ENCODE measurements at regions not wholly inside any gene's neighbourhood (a gene's known extent, or its start where the extent isn't known, plus 50 kb on each side); places are given as distances from the start of the nearest gene placed in this dataset.

DNA sequence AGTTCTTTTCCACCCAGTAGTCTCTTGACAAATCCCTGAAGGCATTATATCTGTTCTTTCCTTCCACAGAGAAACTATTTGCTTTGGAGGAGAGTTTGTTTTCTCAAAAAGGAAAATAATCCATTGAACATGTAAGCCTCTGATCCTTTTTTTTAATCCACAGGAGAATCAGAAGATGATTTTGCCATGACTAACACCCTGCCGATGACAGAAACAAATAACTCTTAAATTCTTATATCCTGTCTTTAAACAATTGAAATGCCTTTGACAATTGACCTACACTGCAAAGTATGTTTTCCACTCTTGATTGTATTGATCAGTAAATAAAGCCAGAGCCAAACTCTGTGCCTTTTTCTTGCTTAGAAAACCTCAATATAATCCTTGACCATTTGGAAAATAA is 666.4 kb upstream of the CTNND2 start:
- Histone ChIP-seq H3K4ac (ENCODE audit: low read depth, low read length) (no peak overlapping the region), H2BK120ac (ENCODE audit: low read depth, low read length, poor library complexity, severe bottlenecking) (no peak overlapping the region), H3K27me3 (ENCODE audit: insufficient read depth, low read length) (no peaks in the 10 kb centered on the region), H2BK15ac (ENCODE audit: low read depth, low read length) (no peak overlapping the region), H3T11ph (ENCODE audit: low read length) (no peak overlapping the region), H4K91ac (ENCODE audit: insufficient read length, low read depth, low read length) (no peak overlapping the region), H3K4me1 (ENCODE audit: insufficient read depth, low read length) (no peaks in the 10 kb centered on the region), H2AFZ (ENCODE audit: low read length) (no peak overlapping the region), H2BK5ac (ENCODE audit: insufficient read length, low read length) (no peak overlapping the region), H4K5ac (ENCODE audit: insufficient read length, low read depth, low read length) (no peak overlapping the region), H4K8ac (replicated peaks; ENCODE audit: insufficient read length, low read depth, low read length) (no peak overlapping the region), H3K4me2 (ENCODE audit: insufficient read depth, insufficient read length, low read length) (no peak overlapping the region), H2BK20ac (ENCODE audit: low read depth, low read length, poor library complexity, severe bottlenecking) (no peak overlapping the region), H3K56ac (ENCODE audit: insufficient read length, low read depth, low read length) (no peak overlapping the region), H3K18ac (ENCODE audit: insufficient read length, low read depth, low read length) (no peak overlapping the region), H3K27ac (ENCODE audit: insufficient read length, low read depth, low read length) (no peak overlapping the region), H4K20me1 (ENCODE audit: control insufficient read depth, insufficient read depth, insufficient read length) (no peaks in the 10 kb centered on the region), H3K79me1 (ENCODE audit: insufficient read depth, low read depth, low read length, poor library complexity, severe bottlenecking) (no peaks in the 10 kb centered on the region), H3K23me2 (ENCODE audit: insufficient read length, low read depth, low read length, poor library complexity, severe bottlenecking) (no peaks in the 10 kb centered on the region), H3K14ac (ENCODE audit: insufficient read depth, low read length) (no peak overlapping the region), H3K23ac (ENCODE audit: insufficient read length, low read depth, low read length) (no peak overlapping the region), H3K9me3 (ENCODE audit: control insufficient read depth, low read depth, low read length) (no peaks in the 10 kb centered on the region), H2AK5ac (ENCODE audit: insufficient read length, low read length) (no peak overlapping the region), H3K9ac (ENCODE audit: extremely low read depth, insufficient read length, low read length) (no peak overlapping the region), H2BK12ac (ENCODE audit: insufficient read length, low read depth, low read length) (no peak overlapping the region), H3K79me2 (ENCODE audit: insufficient read depth, low read length) (no peaks in the 10 kb centered on the region)
- H3K36me3 Mint-ChIP-seq (ENCODE audit: insufficient read depth in 1 of 3, low read depth in 3 of 3) = peaks cover 0 to under 1% (median under 1%) of the 10 kb centered on the region in 3 experiments; a peak in 3 of 7 replicates
- DNase-seq = no peak
- no peak overlapping the region for H3K27ac Mint-ChIP-seq
- no CpG with 5 or more reads among the region's 1 CpG for WGBS (ENCODE audit: extremely low coverage, insufficient read length, low lambda C conversion rate)
- peaks cover under 1% of the 10 kb centered on the region in 2 experiments; a peak in 2 of 5 replicates for H3K9me3 Mint-ChIP-seq
- peaks cover 0 to 5% of the 10 kb centered on the region in 2 experiments; a peak in 2 of 4 replicates for H3K4me1 Mint-ChIP-seq
- no peak overlapping the region for H3K4me3 Mint-ChIP-seq
- TF ChIP-seq CTCF (conservative IDR thresholded peaks at IDR 0.05) = no peak
- H3K27me3 Mint-ChIP-seq (ENCODE audit: low read depth) = no peaks in the 10 kb centered on the region
